ENCODE measurements at regions not wholly inside any gene's neighbourhood (a gene's known extent, or its start where the extent isn't known, plus 50 kb on each side); places are given as distances from the start of the nearest gene placed in this dataset.

DNA sequence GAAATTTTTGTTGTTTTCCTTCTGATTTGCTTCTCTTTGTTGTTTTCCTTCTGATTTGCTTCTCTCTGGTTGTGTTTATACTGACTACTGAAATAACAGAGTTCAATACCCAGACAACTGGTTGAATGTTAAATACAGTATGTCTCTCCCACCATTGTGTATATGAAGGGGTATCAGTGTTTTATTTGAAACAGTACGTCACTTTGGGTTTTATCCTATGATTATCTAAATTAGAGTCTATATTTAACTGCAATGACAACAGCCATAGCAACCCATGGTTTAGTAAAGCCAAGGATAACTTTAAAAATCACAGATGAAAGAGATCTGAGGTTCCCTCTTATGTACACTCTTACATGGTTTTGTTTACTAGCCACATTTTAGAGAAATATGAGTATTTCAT, 141.3 kb downstream of the GNAT3 start:
- H3K27ac Mint-ChIP-seq (ENCODE audit: unreplicated experiment), result no peak overlapping the region
- TF ChIP-seq, protein P1, sequence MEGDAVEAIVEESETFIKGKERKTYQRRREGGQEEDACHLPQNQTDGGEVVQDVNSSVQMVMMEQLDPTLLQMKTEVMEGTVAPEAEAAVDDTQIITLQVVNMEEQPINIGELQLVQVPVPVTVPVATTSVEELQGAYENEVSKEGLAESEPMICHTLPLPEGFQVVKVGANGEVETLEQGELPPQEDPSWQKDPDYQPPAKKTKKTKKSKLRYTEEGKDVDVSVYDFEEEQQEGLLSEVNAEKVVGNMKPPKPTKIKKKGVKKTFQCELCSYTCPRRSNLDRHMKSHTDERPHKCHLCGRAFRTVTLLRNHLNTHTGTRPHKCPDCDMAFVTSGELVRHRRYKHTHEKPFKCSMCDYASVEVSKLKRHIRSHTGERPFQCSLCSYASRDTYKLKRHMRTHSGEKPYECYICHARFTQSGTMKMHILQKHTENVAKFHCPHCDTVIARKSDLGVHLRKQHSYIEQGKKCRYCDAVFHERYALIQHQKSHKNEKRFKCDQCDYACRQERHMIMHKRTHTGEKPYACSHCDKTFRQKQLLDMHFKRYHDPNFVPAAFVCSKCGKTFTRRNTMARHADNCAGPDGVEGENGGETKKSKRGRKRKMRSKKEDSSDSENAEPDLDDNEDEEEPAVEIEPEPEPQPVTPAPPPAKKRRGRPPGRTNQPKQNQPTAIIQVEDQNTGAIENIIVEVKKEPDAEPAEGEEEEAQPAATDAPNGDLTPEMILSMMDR (IDR thresholded peaks at IDR 0.05; ENCODE audit: insufficient read depth, low read depth, low read length), result no peak
- TF ChIP-seq EZH2 (IDR thresholded peaks at IDR 0.05; ENCODE audit: insufficient read depth, low read length), result no peak
- no peaks in the 10 kb centered on the region for H3K36me3 ChIP-seq (ENCODE audit: insufficient read depth, low read length)
- H3K79me2 ChIP-seq (ENCODE audit: insufficient read depth, low read length), result no peaks in the 10 kb centered on the region
- H3K27me3 Mint-ChIP-seq (ENCODE audit: low read depth, unreplicated experiment), result no peaks in the 10 kb centered on the region
- H3K4me1 ChIP-seq (ENCODE audit: insufficient read depth, low read length), result no peaks in the 10 kb centered on the region
- no peak overlapping the region for H3K4me2 ChIP-seq (ENCODE audit: low read length)
- H3K4me3 Mint-ChIP-seq (ENCODE audit: unreplicated experiment), result no peak overlapping the region
- no peak overlapping the region for H3K4me3 ChIP-seq (ENCODE audit: insufficient read depth, low read depth, low read length)
- H3K27me3 ChIP-seq (ENCODE audit: insufficient read depth, low read length), result no peaks in the 10 kb centered on the region
- H3K4me1 Mint-ChIP-seq (ENCODE audit: low read depth, unreplicated experiment), result peaks cover 15% of the 10 kb centered on the region
- H3K9me3 ChIP-seq (ENCODE audit: insufficient read depth, low read depth, low read length), result no peaks in the 10 kb centered on the region
- H4K20me1 ChIP-seq (ENCODE audit: insufficient read depth, low read length), result no peaks in the 10 kb centered on the region
- H3K9me3 Mint-ChIP-seq (ENCODE audit: unreplicated experiment), result no peaks in the 10 kb centered on the region
- no peak overlapping the region for H3K27ac ChIP-seq (ENCODE audit: low read depth, low read length)
- no peak for FAIRE-seq
- H2AFZ ChIP-seq (ENCODE audit: low read depth, low read length), result no peak overlapping the region
- H3K36me3 Mint-ChIP-seq (ENCODE audit: low read depth, unreplicated experiment), result no peaks in the 10 kb centered on the region
- no peak overlapping the region for H3K9ac ChIP-seq (ENCODE audit: low read length)
- DNase-seq (ENCODE audit: low read depth), result no peak

DNA sequence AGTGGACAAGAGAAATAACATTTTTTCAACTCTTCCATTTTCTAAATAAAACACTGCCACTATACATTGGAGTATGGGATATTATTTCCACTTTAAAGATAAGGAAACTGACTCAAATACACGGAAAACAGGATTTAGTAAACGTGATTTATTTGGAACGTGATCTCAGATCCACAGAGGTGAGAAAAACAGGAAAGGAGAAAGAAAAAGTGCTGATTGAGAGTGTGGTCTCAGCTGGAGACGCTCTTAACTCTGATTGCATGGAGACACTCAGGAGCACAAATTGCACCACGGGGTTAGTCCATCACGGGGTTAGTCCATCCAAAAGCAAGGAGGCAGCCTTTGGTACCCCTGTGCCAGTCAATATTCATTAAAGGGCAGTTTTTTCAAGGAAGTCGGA, 142.5 kb downstream of the GNAT3 start:
- Mint-ChIP-seq H3K4me1 (ENCODE audit: low read depth, unreplicated experiment) (peaks cover 15% of the 10 kb centered on the region), H3K36me3 (ENCODE audit: low read depth, unreplicated experiment) (no peaks in the 10 kb centered on the region), H3K4me3 (ENCODE audit: unreplicated experiment) (no peak overlapping the region), H3K27me3 (ENCODE audit: low read depth, unreplicated experiment) (no peaks in the 10 kb centered on the region), H3K27ac (ENCODE audit: unreplicated experiment) (no peak overlapping the region), H3K9me3 (ENCODE audit: unreplicated experiment) (peaks cover 5% of the 10 kb centered on the region)
- Histone ChIP-seq H3K79me2 (ENCODE audit: insufficient read depth, low read length) (no peaks in the 10 kb centered on the region), H3K4me1 (ENCODE audit: insufficient read depth, low read length) (no peaks in the 10 kb centered on the region), H3K4me3 (ENCODE audit: insufficient read depth, low read depth, low read length) (no peak overlapping the region), H3K27me3 (ENCODE audit: insufficient read depth, low read length) (no peaks in the 10 kb centered on the region), H3K27ac (ENCODE audit: low read depth, low read length) (no peak overlapping the region), H3K4me2 (ENCODE audit: low read length) (no peak overlapping the region), H3K9me3 (ENCODE audit: insufficient read depth, low read depth, low read length) (peaks cover 2% of the 10 kb centered on the region), H2AFZ (ENCODE audit: low read depth, low read length) (no peak overlapping the region), H3K36me3 (ENCODE audit: insufficient read depth, low read length) (no peaks in the 10 kb centered on the region), H3K9ac (ENCODE audit: low read length) (no peak overlapping the region), H4K20me1 (ENCODE audit: insufficient read depth, low read length) (no peaks in the 10 kb centered on the region)
- FAIRE-seq (no peak), DNase-seq (ENCODE audit: low read depth) (no peak)
- TF ChIP-seq, protein P1 (IDR thresholded peaks at IDR 0.05; ENCODE audit: insufficient read depth, low read depth, low read length), result no peak
- TF ChIP-seq EZH2 (IDR thresholded peaks at IDR 0.05; ENCODE audit: insufficient read depth, low read length), result no peak

DNA sequence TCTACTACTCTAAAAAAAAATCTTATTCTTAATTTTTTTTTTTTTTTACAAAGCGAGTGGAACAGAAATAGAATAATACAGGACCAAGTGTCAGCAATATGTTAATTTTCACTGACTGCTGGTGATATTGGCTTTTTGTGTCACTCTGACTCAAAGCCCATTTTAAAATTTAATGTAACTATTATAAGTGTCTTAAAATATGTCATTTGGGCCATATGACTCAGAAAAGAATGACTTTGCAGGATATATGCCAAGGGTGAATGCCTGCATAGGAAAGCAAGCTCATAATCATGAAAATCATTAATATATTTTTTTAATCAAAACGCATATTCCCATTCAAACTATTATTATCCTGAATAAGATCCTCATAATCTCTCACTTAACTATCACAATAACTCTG, 149.2 kb downstream of the GNAT3 start:
- no peaks in the 10 kb centered on the region for H3K4me1 Mint-ChIP-seq (ENCODE audit: low read depth, unreplicated experiment)
- H3K4me3 ChIP-seq (ENCODE audit: insufficient read depth, low read depth, low read length), result no peak overlapping the region
- H3K36me3 Mint-ChIP-seq (ENCODE audit: low read depth, unreplicated experiment), result no peaks in the 10 kb centered on the region
- DNase-seq (ENCODE audit: low read depth) (no peak), FAIRE-seq (no peak)
- no peaks in the 10 kb centered on the region for H3K36me3 ChIP-seq (ENCODE audit: insufficient read depth, low read length)
- no peaks in the 10 kb centered on the region for H3K79me2 ChIP-seq (ENCODE audit: insufficient read depth, low read length)
- peaks cover 5% of the 10 kb centered on the region for H3K9me3 Mint-ChIP-seq (ENCODE audit: unreplicated experiment)
- no peak overlapping the region for H3K27ac ChIP-seq (ENCODE audit: low read depth, low read length)
- no peaks in the 10 kb centered on the region for H3K4me1 ChIP-seq (ENCODE audit: insufficient read depth, low read length)
- TF ChIP-seq EZH2 (IDR thresholded peaks at IDR 0.05; ENCODE audit: insufficient read depth, low read length), result no peak
- TF ChIP-seq, protein P1 (IDR thresholded peaks at IDR 0.05; ENCODE audit: insufficient read depth, low read depth, low read length), result no peak
- H3K4me3 Mint-ChIP-seq (ENCODE audit: unreplicated experiment), result no peak overlapping the region
- no peak overlapping the region for H3K27ac Mint-ChIP-seq (ENCODE audit: unreplicated experiment)
- H3K27me3 ChIP-seq (ENCODE audit: insufficient read depth, low read length), result no peaks in the 10 kb centered on the region
- H3K9ac ChIP-seq (ENCODE audit: low read length), result no peak overlapping the region
- H3K4me2 ChIP-seq (ENCODE audit: low read length), result no peak overlapping the region
- H3K27me3 Mint-ChIP-seq (ENCODE audit: low read depth, unreplicated experiment), result no peaks in the 10 kb centered on the region
- no peaks in the 10 kb centered on the region for H4K20me1 ChIP-seq (ENCODE audit: insufficient read depth, low read length)
- no peak overlapping the region for H2AFZ ChIP-seq (ENCODE audit: low read depth, low read length)
- H3K9me3 ChIP-seq (ENCODE audit: insufficient read depth, low read depth, low read length), result peaks cover 2% of the 10 kb centered on the region

Data from astrocyte (in vitro differentiated cells and primary cell).